NT2/D1 (cell line): ENCODE measurements at regions not wholly inside any gene's neighbourhood (a gene's known extent, or its start where the extent isn't known, plus 50 kb on each side); places are given as distances from the start of the nearest gene placed in this dataset.

Source experiments
- SUZ12 ChIP-seq: IDR thresholded peaks from 2 replicates; pipeline ENCODE4 v1.6.1; 2011; ENCODE audit not compliant: insufficient read length, insufficient read depth; ENCODE audit errors: extremely low read depth
- YY1 ChIP-seq: IDR thresholded peaks from 2 replicates; pipeline ENCODE4 v1.6.1; 2011; ENCODE audit not compliant: insufficient read length, insufficient read depth
- ZNF274 ChIP-seq: IDR thresholded peaks from 2 replicates; pipeline ENCODE4 v1.6.1; 2011; ENCODE audit warnings: mild to moderate bottlenecking, low read depth, low read length

- no peak for TF ChIP-seq ZNF274
- TF ChIP-seq YY1 = no peak
- no peak for TF ChIP-seq SUZ12
These were observed 418.9 kb downstream of the EPHA4 start for GRCh38 chr2:221153226-221153625.
